CD1c-positive myeloid dendritic cell (primary cell): ENCODE measurements at regions not wholly inside any gene's neighbourhood (a gene's known extent, or its start where the extent isn't known, plus 50 kb on each side); places are given as distances from the start of the nearest gene placed in this dataset.

ENCODE experiments used
- DNase-seq: peaks from one replicate; pipeline ENCODE4 v3.0.0-alpha.2; 2016; ENCODE audit errors: extremely low spot score

GRCh38 chr1:5570931-5571330, 421.3 kb downstream of the NPHP4 start:
- DNase-seq, result no peak

- no peak for DNase-seq
These were observed 423.9 kb downstream of the NPHP4 start for GRCh38 chr1:5568321-5568720.

- no peak for DNase-seq
These were observed 424.4 kb downstream of the NPHP4 start for GRCh38 chr1:5567839-5568238.

- DNase-seq, result no peak
These were observed 425.3 kb downstream of the NPHP4 start for GRCh38 chr1:5566924-5567323.

- DNase-seq, result no peak
These were observed 426.7 kb downstream of the NPHP4 start for GRCh38 chr1:5565281-5566125.

GRCh38 chr1:5564578-5565257, 427.5 kb downstream of the NPHP4 start:
- DNase-seq, result no peak

GRCh38 chr1:5563861-5564577, 428.2 kb downstream of the NPHP4 start:
- no peak for DNase-seq

GRCh38 chr1:5562769-5563168, 429.5 kb downstream of the NPHP4 start:
- DNase-seq, result no peak

GRCh38 chr1:5562331-5562730, 429.9 kb downstream of the NPHP4 start:
- no peak for DNase-seq

- DNase-seq, result no peak
These were observed 433.1 kb downstream of the NPHP4 start for GRCh38 chr1:5559078-5559477.

- no peak for DNase-seq
These were observed 436.4 kb downstream of the NPHP4 start for GRCh38 chr1:5555853-5556252.

GRCh38 chr1:5554784-5555183, 437.4 kb downstream of the NPHP4 start:
- DNase-seq, result no peak

GRCh38 chr1:5554111-5554510, 438.1 kb downstream of the NPHP4 start:
- DNase-seq, result no peak

- no peak for DNase-seq
These were observed 439.3 kb downstream of the NPHP4 start for GRCh38 chr1:5552787-5553484.

GRCh38 chr1:5551274-5551975, 440.8 kb downstream of the NPHP4 start:
- DNase-seq, result no peak

- no peak for DNase-seq
These were observed 444.0 kb downstream of the NPHP4 start for GRCh38 chr1:5548266-5548665.

GRCh38 chr1:5543235-5543634, 449.0 kb downstream of the NPHP4 start:
- DNase-seq, result no peak

- no peak for DNase-seq
These were observed 459.4 kb downstream of the NPHP4 start for GRCh38 chr1:5532811-5533210.

- no peak for DNase-seq
These were observed 465.2 kb downstream of the NPHP4 start for GRCh38 chr1:5526822-5527551.

- no peak for DNase-seq
These were observed 465.9 kb downstream of the NPHP4 start for GRCh38 chr1:5526385-5526750.
